GM19395 (cell line): ENCODE measurements at regions not wholly inside any gene's neighbourhood (a gene's known extent, or its start where the extent isn't known, plus 50 kb on each side); places are given as distances from the start of the nearest gene placed in this dataset.

Experiments
- ATAC-seq: cut with Tn5 transposase; IDR thresholded peaks from one replicate; pipeline ENCODE4 v1.9.1; 2021; ENCODE audit warnings: mild to moderate bottlenecking, moderate library complexity; ENCODE audit not compliant: unreplicated experiment

GRCh38 chr3:117532268-117532667 lies 822.7 kb downstream of the TUSC7 start:
- no peak for ATAC-seq

- ATAC-seq = no peak
Observed at GRCh38 chr3:117534138-117534537, 824.6 kb downstream of the TUSC7 start.

- ATAC-seq = no peak
Observed at GRCh38 chr3:117536006-117536405, 826.4 kb downstream of the TUSC7 start.

- ATAC-seq = no peak
Observed at GRCh38 chr3:117537949-117538348, 828.4 kb downstream of the TUSC7 start.

GRCh38 chr3:117539729-117540128 lies 830.1 kb downstream of the TUSC7 start:
- ATAC-seq = no peak

GRCh38 chr3:117540597-117540996 lies 831.0 kb downstream of the TUSC7 start:
- ATAC-seq = no peak

- no peak for ATAC-seq
Observed at GRCh38 chr3:117541721-117542120, 832.1 kb downstream of the TUSC7 start.

- ATAC-seq = no peak
Observed at GRCh38 chr3:117543521-117543920, 833.9 kb downstream of the TUSC7 start.

GRCh38 chr3:117545484-117545883 lies 835.9 kb downstream of the TUSC7 start:
- no peak for ATAC-seq

GRCh38 chr3:117547956-117548550 lies 838.5 kb downstream of the TUSC7 start:
- no peak for ATAC-seq

GRCh38 chr3:117548600-117548999 lies 839.0 kb downstream of the TUSC7 start:
- ATAC-seq = no peak

GRCh38 chr3:117549716-117550115 lies 840.1 kb downstream of the TUSC7 start:
- ATAC-seq = no peak

- ATAC-seq = no peak
Observed at GRCh38 chr3:117550766-117551165, 841.2 kb downstream of the TUSC7 start.

- ATAC-seq = peak; percentile 100
Observed at GRCh38 chr3:117553461-117553860, 843.9 kb downstream of the TUSC7 start.

GRCh38 chr3:117556646-117557407 lies 847.2 kb downstream of the TUSC7 start:
- ATAC-seq = no peak

GRCh38 chr3:117557464-117558090 lies 848.0 kb downstream of the TUSC7 start:
- ATAC-seq = no peak

GRCh38 chr3:117558681-117559080 lies 849.1 kb downstream of the TUSC7 start:
- no peak for ATAC-seq

- ATAC-seq = no peak
Observed at GRCh38 chr3:117562000-117562399, 852.4 kb downstream of the TUSC7 start.

GRCh38 chr3:117563063-117563462 lies 853.5 kb downstream of the TUSC7 start:
- no peak for ATAC-seq

- no peak for ATAC-seq
Observed at GRCh38 chr3:117565777-117566176, 856.2 kb downstream of the TUSC7 start.

GRCh38 chr3:117566926-117567325 lies 857.3 kb downstream of the TUSC7 start:
- no peak for ATAC-seq

GRCh38 chr3:117567382-117567781 lies 857.8 kb downstream of the TUSC7 start:
- ATAC-seq = no peak
